ENCODE measurements at regions not wholly inside any gene's neighbourhood (a gene's known extent, or its start where the extent isn't known, plus 50 kb on each side); places are given as distances from the start of the nearest gene placed in this dataset.

DNA sequence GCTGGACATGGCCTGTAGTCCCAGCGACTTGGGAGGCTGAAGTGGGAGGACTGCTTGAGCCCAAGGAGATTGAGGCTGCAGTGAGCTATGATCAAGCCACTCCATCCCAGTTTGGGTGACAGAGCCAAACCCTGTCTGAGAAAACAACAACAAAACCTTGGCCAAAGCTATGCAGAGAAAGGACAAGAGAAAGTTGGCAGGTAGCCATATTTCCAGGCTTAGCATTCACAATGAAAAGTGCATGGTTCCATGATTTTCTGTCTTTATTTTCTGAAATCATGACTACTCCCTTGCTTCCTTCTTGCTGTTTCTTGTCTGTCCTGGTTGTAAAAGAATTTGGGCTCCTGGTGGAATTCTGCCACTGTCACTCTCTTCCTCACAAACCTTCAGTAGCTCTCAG, 284.6 kb upstream of the C2CD4B start:
- TF ChIP-seq, protein P1, sequence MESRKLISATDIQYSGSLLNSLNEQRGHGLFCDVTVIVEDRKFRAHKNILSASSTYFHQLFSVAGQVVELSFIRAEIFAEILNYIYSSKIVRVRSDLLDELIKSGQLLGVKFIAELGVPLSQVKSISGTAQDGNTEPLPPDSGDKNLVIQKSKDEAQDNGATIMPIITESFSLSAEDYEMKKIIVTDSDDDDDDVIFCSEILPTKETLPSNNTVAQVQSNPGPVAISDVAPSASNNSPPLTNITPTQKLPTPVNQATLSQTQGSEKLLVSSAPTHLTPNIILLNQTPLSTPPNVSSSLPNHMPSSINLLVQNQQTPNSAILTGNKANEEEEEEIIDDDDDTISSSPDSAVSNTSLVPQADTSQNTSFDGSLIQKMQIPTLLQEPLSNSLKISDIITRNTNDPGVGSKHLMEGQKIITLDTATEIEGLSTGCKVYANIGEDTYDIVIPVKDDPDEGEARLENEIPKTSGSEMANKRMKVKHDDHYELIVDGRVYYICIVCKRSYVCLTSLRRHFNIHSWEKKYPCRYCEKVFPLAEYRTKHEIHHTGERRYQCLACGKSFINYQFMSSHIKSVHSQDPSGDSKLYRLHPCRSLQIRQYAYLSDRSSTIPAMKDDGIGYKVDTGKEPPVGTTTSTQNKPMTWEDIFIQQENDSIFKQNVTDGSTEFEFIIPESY (IDR thresholded peaks at IDR 0.05) = no peak
- TF ChIP-seq, protein P2, sequence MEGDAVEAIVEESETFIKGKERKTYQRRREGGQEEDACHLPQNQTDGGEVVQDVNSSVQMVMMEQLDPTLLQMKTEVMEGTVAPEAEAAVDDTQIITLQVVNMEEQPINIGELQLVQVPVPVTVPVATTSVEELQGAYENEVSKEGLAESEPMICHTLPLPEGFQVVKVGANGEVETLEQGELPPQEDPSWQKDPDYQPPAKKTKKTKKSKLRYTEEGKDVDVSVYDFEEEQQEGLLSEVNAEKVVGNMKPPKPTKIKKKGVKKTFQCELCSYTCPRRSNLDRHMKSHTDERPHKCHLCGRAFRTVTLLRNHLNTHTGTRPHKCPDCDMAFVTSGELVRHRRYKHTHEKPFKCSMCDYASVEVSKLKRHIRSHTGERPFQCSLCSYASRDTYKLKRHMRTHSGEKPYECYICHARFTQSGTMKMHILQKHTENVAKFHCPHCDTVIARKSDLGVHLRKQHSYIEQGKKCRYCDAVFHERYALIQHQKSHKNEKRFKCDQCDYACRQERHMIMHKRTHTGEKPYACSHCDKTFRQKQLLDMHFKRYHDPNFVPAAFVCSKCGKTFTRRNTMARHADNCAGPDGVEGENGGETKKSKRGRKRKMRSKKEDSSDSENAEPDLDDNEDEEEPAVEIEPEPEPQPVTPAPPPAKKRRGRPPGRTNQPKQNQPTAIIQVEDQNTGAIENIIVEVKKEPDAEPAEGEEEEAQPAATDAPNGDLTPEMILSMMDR (IDR thresholded peaks at IDR 0.05; ENCODE audit: low read depth, low read length, missing input control) = no peak
- TF ChIP-seq JUND (IDR thresholded peaks at IDR 0.05) (no peak), RAD21 (IDR thresholded peaks at IDR 0.05) (no peak)

All from liver (tissue), 3 donors.